Psoas muscle (tissue), 7 donors: ENCODE measurements at regions not wholly inside any gene's neighbourhood (a gene's known extent, or its start where the extent isn't known, plus 50 kb on each side); places are given as distances from the start of the nearest gene placed in this dataset.

ENCODE experiments used
- ATAC-seq, 4 donors: fragments of 200-7000 bp; cut with Tn5 transposase; one replicate each; pipeline ENCODE4 v1.9.1; 2020; ENCODE audit warnings: moderate library complexity in 3 of 4, mild to moderate bottlenecking in 2 of 4
- DNase-seq, 2 donors: peaks; one replicate each; pipeline ENCODE4 v3.0.0-alpha.2; 2020
- H3K27ac ChIP-seq: fragments of 200-600 bp; one replicate; pipeline ENCODE4 v1.8.0; 2022
- H3K27me3 ChIP-seq, 3 donors: fragments of 200-600 bp in 1 of 3; one replicate each; pipeline versions ENCODE4 v1.6.1 to v1.8.0; 2013 to 2022; ENCODE audit warnings: low read length in 2 of 3, mild to moderate bottlenecking in 2 of 3, moderate library complexity in 1 of 3; ENCODE audit not compliant: insufficient read depth in 3 of 3
- H3K36me3 ChIP-seq, 2 donors: fragments of 200-600 bp in 1 of 2; one replicate each; pipeline versions ENCODE4 v1.6.1 to v1.8.0; 2013 to 2022; ENCODE audit warnings: low read depth in 1 of 2, mild to moderate bottlenecking in 1 of 2, moderate library complexity in 1 of 2; ENCODE audit not compliant: insufficient read depth in 1 of 2
- H3K4me1 ChIP-seq: fragments of 200-600 bp; one replicate; pipeline ENCODE4 v1.8.0; 2022
- H3K4me3 ChIP-seq: fragments of 200-600 bp; one replicate; pipeline ENCODE4 v1.8.0; 2022; ENCODE audit warnings: mild to moderate bottlenecking
- H3K9me3 ChIP-seq: fragments of 200-600 bp; one replicate; pipeline ENCODE4 v1.8.0; 2022
- CTCF ChIP-seq: fragments of 200-600 bp; IDR thresholded peaks from one replicate; pipeline ENCODE4 v1.8.0; 2022; ENCODE audit warnings: antibody characterized with exemption
- WGBS, 3 donors: extraction: QIAGEN DNeasy Blood & Tissue Kit; methylation state at CpG; one replicate each; pipeline versions ENCODE4 v1.1.6 to v1.1.7; 2013; 5-methylcytosine and 5-hydroxymethylcytosine counted together
- intact Hi-C, 2 donors: fragments of 100-400 bp; cut with DNase I; formaldehyde crosslinking; loops; one replicate each; pipeline versions ENCODE4 v1.11.0 to v1.14.2; 2022
- donor health status: healthy with polysubstance abuse.
- donor health status: DM: no; HTN: no; CAD: no; lungs with moderate emphysema.
- donor health status: Bipolar disorder and iron deficiency.
- donor health status: healthy.
- donor health status: DM: yes; HTN: yes; CAD: no.
- donor health status: DM: no; HTN: no; CAD: no.
- donor health status: DM: yes; HTN: yes; CAD: no.

- H3K9me3 ChIP-seq, result no peaks in the 10 kb centered on the region
- H3K4me1 ChIP-seq, result peaks cover 6% of the 10 kb centered on the region
- no peak overlapping the region for H3K4me3 ChIP-seq
- peaks cover 0 to 21% (median 0%) of the 10 kb centered on the region in 3 donors for H3K27me3 ChIP-seq
- ATAC-seq (no peak), DNase-seq (no peak)
- WGBS, 3 donors, result 25 to 38% (median 25%) methylated on average over 2 of the region's 2 CpGs
- intact Hi-C loops, result loop anchor here (5.0 kb wide), 3 partner anchors 38 to 242 kb away; no protein-coding TSS in a partner anchor
- no peak for TF ChIP-seq CTCF
- no peaks in the 10 kb centered on the region for H3K36me3 ChIP-seq
- no peak overlapping the region for H3K27ac ChIP-seq
Observed at GRCh38 chr12:4034921-4035320, 161.7 kb upstream of the PARP11 start.

- intact Hi-C loops, result loop anchor here in 1 of 2 donors (5.0 kb wide), 1 partner anchor 36 kb away; no protein-coding TSS in a partner anchor
- Histone ChIP-seq H3K36me3 (no peaks in the 10 kb centered on the region), H3K4me3 (no peak overlapping the region), H3K27me3 (peaks cover 0 to 16% (median 0%) of the 10 kb centered on the region in 3 donors), H3K9me3 (no peaks in the 10 kb centered on the region), H3K4me1 (peaks cover 6% of the 10 kb centered on the region), H3K27ac (no peak overlapping the region)
- no peak for ATAC-seq
- 57 to 71% (median 62%) methylated on average over 5 of the region's 5 CpGs for WGBS, 3 donors
- no peak for TF ChIP-seq CTCF
- no peak for DNase-seq
Observed at GRCh38 chr12:4032924-4033615, 159.9 kb upstream of the PARP11 start.

- TF ChIP-seq CTCF, result no peak
- peaks cover 6% of the 10 kb centered on the region for H3K4me1 ChIP-seq
- peak overlapping the region; percentile 67 for H3K4me3 ChIP-seq
- WGBS, 3 donors, result 35 to 47% (median 38%) methylated on average over 30 of the region's 30 CpGs
- peaks cover 0 to 13% (median 0%) of the 10 kb centered on the region in 3 donors for H3K27me3 ChIP-seq
- H3K27ac ChIP-seq, result peak overlapping the region; percentile 41
- peak; percentile 22 to 57 (median 36) for ATAC-seq
- intact Hi-C loops, result loop anchor here in 1 of 2 donors (5.0 kb wide), 1 partner anchor 34 kb away; no protein-coding TSS in a partner anchor
- peak in 1 of 2 donors; percentile 36 for DNase-seq
- no peaks in the 10 kb centered on the region for H3K9me3 ChIP-seq
- no peaks in the 10 kb centered on the region for H3K36me3 ChIP-seq
Observed at GRCh38 chr12:4031703-4032291, 158.6 kb upstream of the PARP11 start.

DNA sequence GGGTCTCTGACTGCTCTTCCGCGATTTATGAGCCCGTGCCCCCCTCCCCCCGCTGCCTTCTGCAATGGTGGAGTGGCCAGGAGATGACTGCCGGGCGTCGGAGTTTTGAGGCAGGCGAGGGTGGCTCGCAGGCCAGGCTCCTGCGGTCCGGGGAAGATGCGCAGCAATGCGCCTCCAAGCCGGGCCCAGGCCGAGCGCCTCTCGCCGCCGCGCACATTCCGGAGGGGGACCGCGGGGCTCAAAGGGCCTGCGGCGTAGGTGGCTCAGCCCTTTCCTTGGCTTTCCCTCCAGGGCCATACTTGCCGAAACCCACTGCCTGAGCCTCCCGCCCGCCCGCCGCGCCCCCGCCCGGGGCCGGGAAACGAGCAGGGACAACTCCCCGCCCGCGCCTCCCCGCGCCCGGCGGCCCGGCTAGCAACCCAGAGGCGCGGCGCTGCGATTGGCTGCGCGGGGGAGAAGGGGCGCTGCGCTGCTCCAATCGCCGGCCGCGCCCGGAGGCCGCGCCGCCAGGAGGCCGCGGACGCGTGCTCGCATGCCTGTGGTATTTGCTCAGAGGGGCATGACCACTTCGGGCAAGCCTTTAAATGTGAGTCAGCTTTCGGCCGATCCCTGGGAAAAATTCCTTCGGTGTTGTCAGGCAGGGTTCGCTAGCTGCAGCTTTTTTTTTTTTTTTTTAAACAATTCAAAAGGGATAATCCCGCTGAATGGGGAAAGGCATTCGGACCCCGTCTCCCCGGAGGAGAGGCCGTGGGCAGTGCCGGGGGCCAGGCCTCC is 157.9 kb upstream of the PARP11 start:
- TF ChIP-seq CTCF, result no peak
- H3K9me3 ChIP-seq, result no peaks in the 10 kb centered on the region
- peak overlapping the region; percentile 67 for H3K4me3 ChIP-seq
- intact Hi-C loops, result loop anchor here in 1 of 2 donors (5.0 kb wide), 1 partner anchor 34 kb away; no protein-coding TSS in a partner anchor
- peak overlapping the region; percentile 71 for H3K27ac ChIP-seq
- peaks cover 6% of the 10 kb centered on the region for H3K4me1 ChIP-seq
- H3K27me3 ChIP-seq, result peaks cover 0 to 13% (median 0%) of the 10 kb centered on the region in 3 donors
- no peaks in the 10 kb centered on the region for H3K36me3 ChIP-seq
- peak; percentile 91 to 92 for DNase-seq
- WGBS, 3 donors, result 1 to 2% (median 1%) methylated on average over 57 to 75 of the region's 75 CpGs
- ATAC-seq, result peak; percentile 99 to 100 (median 100)
